Smooth muscle cell (in vitro differentiated cells): ENCODE measurements at regions not wholly inside any gene's neighbourhood (a gene's known extent, or its start where the extent isn't known, plus 50 kb on each side); places are given as distances from the start of the nearest gene placed in this dataset.
"Not testable (repeated sequence)": the region's sequence is repeated elsewhere in the genome, so short reads cannot be mapped to it uniquely, and the experiment has no call there.

ENCODE experiments used
- DNase-seq: peaks from one replicate; lab custom pipeline; 2025; ENCODE audit not compliant: unreplicated experiment; lab: John Stamatoyannopoulos, UW
- H2AFZ ChIP-seq: fragments of 200-600 bp; sonication (generic); 2 replicates; pipeline ENCODE4 v1.6.0; 2016; ENCODE audit warnings: antibody characterized with exemption, low read depth, mild to moderate bottlenecking
- H3F3A ChIP-seq: fragments of 200-600 bp; sonication (generic); 2 replicates; pipeline ENCODE4 v1.6.0; 2017; ENCODE audit warnings: antibody characterized with exemption, low read depth
- H3K27ac ChIP-seq: fragments of 200-600 bp; sonication (generic); 2 replicates; pipeline ENCODE4 v1.5.1; 2016; ENCODE audit warnings: low read depth, mild to moderate bottlenecking
- H3K27me3 ChIP-seq: fragments of 200-600 bp; sonication (generic); 2 replicates; pipeline ENCODE4 v1.6.1; 2016; ENCODE audit warnings: low read depth, mild to moderate bottlenecking
- H3K36me3 ChIP-seq: fragments of 200-600 bp; sonication (generic); 2 replicates; pipeline ENCODE4 v1.5.1; 2016; ENCODE audit warnings: low read depth
- H3K4me1 ChIP-seq: fragments of 200-600 bp; sonication (generic); 2 replicates; pipeline ENCODE4 v1.5.1; 2016; ENCODE audit warnings: low read depth
- H3K4me2 ChIP-seq: fragments of 200-600 bp; sonication (generic); 2 replicates; pipeline ENCODE4 v1.6.0; 2016; ENCODE audit warnings: mild to moderate bottlenecking
- H3K4me3 ChIP-seq: fragments of 200-600 bp; sonication (generic); 2 replicates; pipeline ENCODE4 v1.5.1; 2016; ENCODE audit warnings: mild to moderate bottlenecking
- H3K79me2 ChIP-seq: fragments of 200-600 bp; sonication (generic); 2 replicates; pipeline ENCODE4 v1.6.0; 2016; ENCODE audit warnings: low read depth, mild to moderate bottlenecking
- H3K9ac ChIP-seq: fragments of 200-600 bp; sonication (generic); 2 replicates; pipeline ENCODE4 v1.6.0; 2016; ENCODE audit warnings: low read depth
- H3K9me3 ChIP-seq: fragments of 200-600 bp; sonication (generic); replicated peaks from 2 replicates; pipeline ENCODE4 v1.5.1; 2016; ENCODE audit warnings: low read depth
- H4K20me1 ChIP-seq: fragments of 200-600 bp; sonication (generic); 2 replicates; pipeline ENCODE4 v1.6.0; 2016; ENCODE audit warnings: low read depth
- WGBS: methylation state at CpG from one replicate; pipeline ENCODE4 v1.1.7; 2016; ENCODE audit warnings: low lambda C conversion rate; 5-methylcytosine and 5-hydroxymethylcytosine counted together
- TF ChIP-seq, protein P1 (sequence below): fragments of 200-600 bp; sonication (generic); IDR thresholded peaks from 2 replicates; pipeline ENCODE4 v1.5.1; 2017; ENCODE audit warnings: borderline replicate concordance, mild to moderate bottlenecking, antibody characterized with exemption; ENCODE audit not compliant: insufficient read depth, poor library complexity, severe bottlenecking

DNA sequence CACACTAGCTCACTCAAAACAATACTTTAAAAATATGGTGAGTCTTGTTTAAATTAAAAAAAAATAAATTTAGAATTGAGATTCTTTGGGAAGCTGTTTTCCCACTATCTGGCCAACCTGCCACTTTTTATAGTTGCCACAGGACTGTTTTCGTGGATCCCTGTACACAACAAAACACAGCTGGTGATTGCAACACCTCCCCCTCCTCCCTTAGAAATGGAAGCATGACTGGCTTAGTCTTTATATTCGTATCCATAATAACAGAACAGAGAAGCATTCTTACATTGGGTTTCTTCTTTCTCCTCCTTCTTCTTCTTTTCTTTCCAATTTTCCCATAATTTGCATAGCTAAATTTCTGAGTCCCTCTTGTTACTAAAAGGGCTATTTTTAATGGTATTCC is 79.5 kb upstream of the GJB6 start:
- TF ChIP-seq, protein P1, sequence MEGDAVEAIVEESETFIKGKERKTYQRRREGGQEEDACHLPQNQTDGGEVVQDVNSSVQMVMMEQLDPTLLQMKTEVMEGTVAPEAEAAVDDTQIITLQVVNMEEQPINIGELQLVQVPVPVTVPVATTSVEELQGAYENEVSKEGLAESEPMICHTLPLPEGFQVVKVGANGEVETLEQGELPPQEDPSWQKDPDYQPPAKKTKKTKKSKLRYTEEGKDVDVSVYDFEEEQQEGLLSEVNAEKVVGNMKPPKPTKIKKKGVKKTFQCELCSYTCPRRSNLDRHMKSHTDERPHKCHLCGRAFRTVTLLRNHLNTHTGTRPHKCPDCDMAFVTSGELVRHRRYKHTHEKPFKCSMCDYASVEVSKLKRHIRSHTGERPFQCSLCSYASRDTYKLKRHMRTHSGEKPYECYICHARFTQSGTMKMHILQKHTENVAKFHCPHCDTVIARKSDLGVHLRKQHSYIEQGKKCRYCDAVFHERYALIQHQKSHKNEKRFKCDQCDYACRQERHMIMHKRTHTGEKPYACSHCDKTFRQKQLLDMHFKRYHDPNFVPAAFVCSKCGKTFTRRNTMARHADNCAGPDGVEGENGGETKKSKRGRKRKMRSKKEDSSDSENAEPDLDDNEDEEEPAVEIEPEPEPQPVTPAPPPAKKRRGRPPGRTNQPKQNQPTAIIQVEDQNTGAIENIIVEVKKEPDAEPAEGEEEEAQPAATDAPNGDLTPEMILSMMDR, result no peak
- no peaks in the 10 kb centered on the region for H3K27me3 ChIP-seq
- H3K4me3 ChIP-seq, result no peak overlapping the region
- no peak overlapping the region for H3K9ac ChIP-seq
- no peaks in the 10 kb centered on the region for H3K4me1 ChIP-seq
- H3K79me2 ChIP-seq, result no peaks in the 10 kb centered on the region
- no peak for DNase-seq
- no peak overlapping the region for H3K4me2 ChIP-seq
- H3K36me3 ChIP-seq, result no peaks in the 10 kb centered on the region
- H2AFZ ChIP-seq, result no peak overlapping the region
- 88% methylated on average over 2 of the region's 2 CpGs for WGBS
- H3K9me3 ChIP-seq, result no peaks in the 10 kb centered on the region
- H3K27ac ChIP-seq, result no peak overlapping the region
- H3F3A ChIP-seq, result no peaks in the 10 kb centered on the region
- no peaks in the 10 kb centered on the region for H4K20me1 ChIP-seq

DNA sequence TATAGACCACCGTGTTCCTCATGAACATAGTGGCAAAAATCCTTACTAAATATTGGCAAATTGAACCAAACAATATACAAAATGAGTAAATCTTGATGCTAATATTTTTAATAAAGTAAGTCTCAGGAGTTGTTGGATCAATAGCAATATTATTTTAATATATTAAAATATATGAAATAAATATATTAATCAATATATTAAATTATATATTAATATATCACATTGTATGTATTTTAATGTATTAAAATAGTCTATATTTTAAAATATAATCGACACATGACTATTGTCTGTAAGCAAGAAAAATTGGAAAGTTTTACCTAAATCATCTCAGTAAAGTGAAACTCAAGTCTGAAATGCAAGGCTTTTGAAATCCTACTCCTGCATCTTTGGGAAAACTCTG is 78.9 kb upstream of the GJB6 start:
- TF ChIP-seq, protein P1, result no peak
- Histone ChIP-seq H3F3A (no peaks in the 10 kb centered on the region), H2AFZ (no peak overlapping the region), H3K4me3 (no peak overlapping the region), H3K36me3 (no peaks in the 10 kb centered on the region), H4K20me1 (no peaks in the 10 kb centered on the region), H3K79me2 (no peaks in the 10 kb centered on the region), H3K4me2 (no peak overlapping the region), H3K9me3 (no peaks in the 10 kb centered on the region), H3K9ac (no peak overlapping the region), H3K4me1 (no peaks in the 10 kb centered on the region), H3K27me3 (no peaks in the 10 kb centered on the region), H3K27ac (no peak overlapping the region)
- no peak for DNase-seq
- 96% methylated on average over 2 of the region's 2 CpGs for WGBS

DNA sequence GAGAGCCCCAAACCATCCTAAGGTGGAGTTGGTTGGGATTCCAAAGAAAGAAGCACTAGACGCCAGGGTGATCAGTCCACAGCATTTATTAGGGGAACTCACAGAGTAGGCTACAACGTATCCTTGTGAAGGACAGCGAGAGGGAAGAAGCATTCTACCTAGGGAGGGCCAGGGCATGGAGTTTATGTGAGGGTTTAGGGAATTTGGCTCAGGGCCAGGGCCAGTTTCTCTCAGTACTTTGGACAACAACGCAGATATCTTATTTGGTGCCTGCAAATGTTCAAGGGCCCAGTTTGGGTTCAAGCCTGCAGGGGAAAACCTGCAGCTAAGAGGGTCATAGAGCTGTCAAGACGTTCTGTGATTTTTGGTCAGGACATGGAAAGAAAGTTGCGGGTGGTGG is 73.9 kb upstream of the GJB6 start:
- Histone ChIP-seq H3F3A (no peaks in the 10 kb centered on the region), H3K4me2 (no peak overlapping the region), H4K20me1 (no peaks in the 10 kb centered on the region), H3K9me3 (no peaks in the 10 kb centered on the region), H3K79me2 (no peaks in the 10 kb centered on the region), H3K27me3 (no peaks in the 10 kb centered on the region), H3K27ac (no peak overlapping the region), H2AFZ (no peak overlapping the region), H3K9ac (no peak overlapping the region), H3K36me3 (no peaks in the 10 kb centered on the region), H3K4me1 (no peaks in the 10 kb centered on the region), H3K4me3 (no peak overlapping the region)
- WGBS, result 91% methylated on average over 6 of the region's 6 CpGs
- DNase-seq, result no peak
- TF ChIP-seq, protein P1, result no peak

DNA sequence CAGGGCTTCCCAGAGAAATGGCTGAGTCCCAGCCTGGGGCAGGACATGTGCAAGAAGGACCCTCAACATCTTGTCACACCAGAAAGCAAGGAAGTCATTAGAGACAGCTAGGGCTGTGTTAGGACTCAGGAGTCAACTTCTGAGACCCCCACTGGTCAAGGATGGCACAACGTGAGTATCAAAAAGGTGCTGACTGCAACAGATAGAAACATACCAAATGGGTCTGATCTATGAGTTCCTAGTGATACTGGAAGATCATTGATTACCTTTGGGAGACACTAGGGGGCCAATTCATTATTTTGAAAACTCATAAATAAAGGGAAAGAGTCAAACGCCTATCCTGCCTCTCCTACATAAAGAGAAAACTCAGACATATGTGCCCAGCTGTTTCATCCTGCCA is 73.5 kb upstream of the GJB6 start:
- no peak for DNase-seq
- Histone ChIP-seq H3K79me2 (no peaks in the 10 kb centered on the region), H3K27ac (no peak overlapping the region), H3F3A (no peaks in the 10 kb centered on the region), H3K4me3 (no peak overlapping the region), H2AFZ (no peak overlapping the region), H3K36me3 (no peaks in the 10 kb centered on the region), H3K9ac (no peak overlapping the region), H4K20me1 (no peaks in the 10 kb centered on the region), H3K4me2 (no peak overlapping the region), H3K27me3 (no peaks in the 10 kb centered on the region), H3K4me1 (no peaks in the 10 kb centered on the region), H3K9me3 (no peaks in the 10 kb centered on the region)
- TF ChIP-seq, protein P1, result no peak
- 63% methylated on average over 2 of the region's 2 CpGs for WGBS

DNA sequence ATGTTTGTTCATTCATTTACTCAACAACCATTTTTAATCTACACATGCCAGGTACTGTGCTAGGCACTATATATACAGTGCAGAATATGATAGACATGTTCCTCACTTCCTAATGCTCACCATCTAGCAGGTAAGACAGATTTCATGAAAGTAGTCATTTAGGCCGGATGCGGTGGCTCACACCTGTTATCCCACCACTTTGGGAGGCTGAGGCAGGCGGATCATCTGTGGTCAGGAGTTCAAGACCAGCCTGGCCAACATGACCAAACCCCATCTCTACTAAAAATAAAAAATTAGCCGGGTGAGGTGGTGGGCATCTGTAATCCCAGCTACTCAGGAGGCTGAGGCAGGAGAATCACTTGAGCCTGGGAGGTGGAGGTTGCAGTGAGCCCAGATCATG is 71.9 kb upstream of the GJB6 start:
- H3K4me1 ChIP-seq, H3K36me3 ChIP-seq, H3K9ac ChIP-seq, H3K9me3 ChIP-seq, H3K4me2 ChIP-seq, DNase-seq, H3K27ac ChIP-seq, H3K79me2 ChIP-seq, H3K4me3 ChIP-seq, H3F3A ChIP-seq, H2AFZ ChIP-seq, H4K20me1 ChIP-seq, H3K27me3 ChIP-seq: not testable (repeated sequence)
- WGBS, result 98% methylated on average over 4 of the region's 4 CpGs
